GM04504 (cell line): ENCODE measurements at regions not wholly inside any gene's neighbourhood (a gene's known extent, or its start where the extent isn't known, plus 50 kb on each side); places are given as distances from the start of the nearest gene placed in this dataset.
A peak's percentile ranks its signal among the peaks of the same experiment; 100 is the strongest.

Source experiments
- DNase-seq: peaks from one replicate; pipeline ENCODE4 v3.0.0-alpha.2; 2012; ENCODE audit warnings: low read depth

GRCh38 chr18:44592639-44593038, 88.0 kb upstream of the SETBP1 start:
- no peak for DNase-seq

GRCh38 chr18:44594799-44595467, 85.8 kb upstream of the SETBP1 start:
- DNase-seq: peak; percentile 55

GRCh38 chr18:44597797-44598196, 82.9 kb upstream of the SETBP1 start:
- no peak for DNase-seq

- no peak for DNase-seq
Measured at GRCh38 chr18:44598514-44598913, 82.2 kb upstream of the SETBP1 start.

- no peak for DNase-seq
Measured at GRCh38 chr18:44599412-44599811, 81.3 kb upstream of the SETBP1 start.

GRCh38 chr18:44601447-44601846, 79.2 kb upstream of the SETBP1 start:
- peak; percentile 88 for DNase-seq

GRCh38 chr18:44602380-44602779, 78.3 kb upstream of the SETBP1 start:
- DNase-seq: no peak

- DNase-seq: no peak
Measured at GRCh38 chr18:44602845-44603244, 77.8 kb upstream of the SETBP1 start.

GRCh38 chr18:44609181-44609941, 71.3 kb upstream of the SETBP1 start:
- DNase-seq: no peak

GRCh38 chr18:44620812-44621211, 59.9 kb upstream of the SETBP1 start:
- DNase-seq: no peak

- DNase-seq: no peak
Measured at GRCh38 chr18:44624052-44624451, 56.6 kb upstream of the SETBP1 start.

- no peak for DNase-seq
Measured at GRCh38 chr18:44625386-44625785, 55.3 kb upstream of the SETBP1 start.

- no peak for DNase-seq
Measured at GRCh38 chr18:44626236-44626635, 54.5 kb upstream of the SETBP1 start.

GRCh38 chr18:44626807-44627206, 53.9 kb upstream of the SETBP1 start:
- DNase-seq: peak; percentile 5

GRCh38 chr18:44627280-44627679, 53.4 kb upstream of the SETBP1 start:
- DNase-seq: peak; percentile 47

GRCh38 chr18:44629406-44629805, 51.3 kb upstream of the SETBP1 start:
- no peak for DNase-seq

GRCh38 chr18:44630118-44630517, 50.6 kb upstream of the SETBP1 start:
- no peak for DNase-seq
